GM23338 (cell line): ENCODE measurements at regions not wholly inside any gene's neighbourhood (a gene's known extent, or its start where the extent isn't known, plus 50 kb on each side); places are given as distances from the start of the nearest gene placed in this dataset.

Source experiments
- POLR2AphosphoS5 ChIP-seq: IDR thresholded peaks from 2 replicates; pipeline ENCODE4 v1.6.1; 2016; ENCODE audit warnings: antibody characterized with exemption, low read depth
- TF ChIP-seq, protein P1 (sequence below), 2 experiments: fragments of 200-600 bp in 1 of 2; sonication (generic) in 1 of 2; conservative IDR thresholded peaks; 2 replicates each; pipeline versions ENCODE4 v1.5.1 to v1.6.1; 2016 to 2017; ENCODE audit warnings: antibody characterized with exemption in 2 of 2, low read depth in 2 of 2, mild to moderate bottlenecking in 2 of 2, moderate library complexity in 1 of 2

DNA sequence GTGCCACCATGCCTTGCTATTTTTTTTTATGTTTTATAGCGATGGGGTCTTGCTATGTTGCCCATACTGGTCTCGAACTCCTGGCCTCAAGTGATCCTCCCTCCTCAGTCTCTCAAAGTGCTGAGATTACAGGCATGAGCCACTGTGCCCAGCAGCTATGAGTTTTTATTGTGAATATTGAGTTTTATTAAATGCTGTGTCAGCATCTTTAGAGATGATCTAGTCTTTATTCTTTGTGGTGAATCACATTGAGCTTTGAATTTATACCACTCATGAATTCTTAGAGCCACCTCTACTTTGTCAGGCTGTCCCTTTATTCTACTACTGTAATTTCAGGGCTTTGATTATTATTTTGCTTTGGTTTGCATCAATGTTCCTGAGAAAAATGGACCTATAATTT, 428.3 kb downstream of the BTBD3 start:
- TF ChIP-seq, protein P1, sequence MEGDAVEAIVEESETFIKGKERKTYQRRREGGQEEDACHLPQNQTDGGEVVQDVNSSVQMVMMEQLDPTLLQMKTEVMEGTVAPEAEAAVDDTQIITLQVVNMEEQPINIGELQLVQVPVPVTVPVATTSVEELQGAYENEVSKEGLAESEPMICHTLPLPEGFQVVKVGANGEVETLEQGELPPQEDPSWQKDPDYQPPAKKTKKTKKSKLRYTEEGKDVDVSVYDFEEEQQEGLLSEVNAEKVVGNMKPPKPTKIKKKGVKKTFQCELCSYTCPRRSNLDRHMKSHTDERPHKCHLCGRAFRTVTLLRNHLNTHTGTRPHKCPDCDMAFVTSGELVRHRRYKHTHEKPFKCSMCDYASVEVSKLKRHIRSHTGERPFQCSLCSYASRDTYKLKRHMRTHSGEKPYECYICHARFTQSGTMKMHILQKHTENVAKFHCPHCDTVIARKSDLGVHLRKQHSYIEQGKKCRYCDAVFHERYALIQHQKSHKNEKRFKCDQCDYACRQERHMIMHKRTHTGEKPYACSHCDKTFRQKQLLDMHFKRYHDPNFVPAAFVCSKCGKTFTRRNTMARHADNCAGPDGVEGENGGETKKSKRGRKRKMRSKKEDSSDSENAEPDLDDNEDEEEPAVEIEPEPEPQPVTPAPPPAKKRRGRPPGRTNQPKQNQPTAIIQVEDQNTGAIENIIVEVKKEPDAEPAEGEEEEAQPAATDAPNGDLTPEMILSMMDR (conservative IDR thresholded peaks at IDR 0.05; ENCODE audit: low read depth in 2 of 2), result no peak
- no peak for TF ChIP-seq POLR2AphosphoS5
